Omental fat pad (tissue), 3 donors: ENCODE measurements at regions not wholly inside any gene's neighbourhood (a gene's known extent, or its start where the extent isn't known, plus 50 kb on each side); places are given as distances from the start of the nearest gene placed in this dataset.

Experiments
- ATAC-seq: fragments of 150-250 bp; one replicate; pipeline ENCODE4 v1.9.1; 2016; ENCODE audit warnings: mild to moderate bottlenecking, moderate library complexity; ENCODE audit not compliant: low FRiP score
- DNase-seq: peaks from one replicate; pipeline ENCODE4 v3.0.0-alpha.2; 2019; ENCODE audit warnings: low spot score
- TF ChIP-seq, protein P1 (sequence below), 3 donors: fragments of 450-650 bp; IDR thresholded peaks; one replicate each; pipeline ENCODE4 v1.5.1; 2016 to 2017; ENCODE audit warnings: antibody characterized with exemption in 3 of 3, mild to moderate bottlenecking in 3 of 3, moderate library complexity in 2 of 3

DNA sequence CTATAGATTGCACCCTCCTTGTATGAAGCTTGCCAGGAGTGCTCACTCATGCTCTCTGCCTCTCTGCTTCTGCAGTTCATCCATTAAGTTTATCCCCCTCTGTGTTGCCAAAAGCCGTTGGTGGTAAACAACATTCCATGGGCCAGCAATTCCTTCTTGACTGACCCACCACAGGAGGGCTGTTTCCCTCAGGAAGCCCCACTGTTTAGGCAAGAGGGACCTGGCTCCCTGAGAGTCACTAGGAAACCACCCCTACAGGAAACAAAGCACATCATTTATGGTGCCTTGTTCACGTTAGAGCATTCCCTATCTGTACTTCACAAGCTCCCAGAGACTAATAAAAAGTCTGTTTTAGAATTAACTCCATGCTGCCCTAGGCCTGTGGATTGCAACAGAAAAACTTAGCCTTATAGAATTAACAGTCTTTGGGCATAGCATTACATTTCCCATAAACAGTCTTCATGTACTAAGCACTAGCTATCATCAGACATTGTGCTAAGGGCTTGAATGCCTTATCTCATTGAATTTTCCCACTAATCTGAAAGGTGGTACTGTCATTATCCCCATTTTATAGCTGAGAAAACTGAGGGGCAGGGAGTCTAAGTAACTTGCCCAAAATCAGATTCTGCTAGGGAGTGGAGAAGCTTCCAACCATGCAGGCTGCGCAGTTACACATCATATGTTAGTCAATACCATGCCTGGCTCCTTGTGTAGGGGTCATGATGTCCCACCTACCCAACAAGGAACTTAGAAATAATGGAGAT lies 149.9 kb downstream of the SHQ1 start:
- DNase-seq: no peak
- TF ChIP-seq, protein P1, sequence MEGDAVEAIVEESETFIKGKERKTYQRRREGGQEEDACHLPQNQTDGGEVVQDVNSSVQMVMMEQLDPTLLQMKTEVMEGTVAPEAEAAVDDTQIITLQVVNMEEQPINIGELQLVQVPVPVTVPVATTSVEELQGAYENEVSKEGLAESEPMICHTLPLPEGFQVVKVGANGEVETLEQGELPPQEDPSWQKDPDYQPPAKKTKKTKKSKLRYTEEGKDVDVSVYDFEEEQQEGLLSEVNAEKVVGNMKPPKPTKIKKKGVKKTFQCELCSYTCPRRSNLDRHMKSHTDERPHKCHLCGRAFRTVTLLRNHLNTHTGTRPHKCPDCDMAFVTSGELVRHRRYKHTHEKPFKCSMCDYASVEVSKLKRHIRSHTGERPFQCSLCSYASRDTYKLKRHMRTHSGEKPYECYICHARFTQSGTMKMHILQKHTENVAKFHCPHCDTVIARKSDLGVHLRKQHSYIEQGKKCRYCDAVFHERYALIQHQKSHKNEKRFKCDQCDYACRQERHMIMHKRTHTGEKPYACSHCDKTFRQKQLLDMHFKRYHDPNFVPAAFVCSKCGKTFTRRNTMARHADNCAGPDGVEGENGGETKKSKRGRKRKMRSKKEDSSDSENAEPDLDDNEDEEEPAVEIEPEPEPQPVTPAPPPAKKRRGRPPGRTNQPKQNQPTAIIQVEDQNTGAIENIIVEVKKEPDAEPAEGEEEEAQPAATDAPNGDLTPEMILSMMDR (IDR thresholded peaks at IDR 0.05): no peak
- no peak for ATAC-seq

DNA sequence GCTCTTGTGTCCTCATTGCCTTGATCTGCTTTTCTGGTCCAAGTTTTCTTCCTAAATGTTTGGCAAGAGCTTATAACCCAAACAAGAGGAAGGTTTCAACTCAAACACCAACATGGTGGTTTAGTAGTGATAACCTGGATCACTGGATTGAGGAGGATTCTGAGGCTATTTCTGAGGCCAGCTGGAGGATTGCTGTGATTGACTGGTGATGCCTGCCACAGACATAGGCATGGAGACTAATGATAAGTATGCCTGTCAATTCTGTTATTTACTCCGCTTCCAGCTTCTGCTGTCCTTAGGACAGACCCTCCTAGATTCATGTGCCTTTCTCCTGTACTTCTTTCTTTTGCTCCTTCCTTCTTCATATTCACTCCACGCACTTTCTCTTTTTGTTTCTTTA lies 150.5 kb downstream of the SHQ1 start:
- ATAC-seq (no peak), DNase-seq (no peak)
- TF ChIP-seq, protein P1 (IDR thresholded peaks at IDR 0.05): no peak

DNA sequence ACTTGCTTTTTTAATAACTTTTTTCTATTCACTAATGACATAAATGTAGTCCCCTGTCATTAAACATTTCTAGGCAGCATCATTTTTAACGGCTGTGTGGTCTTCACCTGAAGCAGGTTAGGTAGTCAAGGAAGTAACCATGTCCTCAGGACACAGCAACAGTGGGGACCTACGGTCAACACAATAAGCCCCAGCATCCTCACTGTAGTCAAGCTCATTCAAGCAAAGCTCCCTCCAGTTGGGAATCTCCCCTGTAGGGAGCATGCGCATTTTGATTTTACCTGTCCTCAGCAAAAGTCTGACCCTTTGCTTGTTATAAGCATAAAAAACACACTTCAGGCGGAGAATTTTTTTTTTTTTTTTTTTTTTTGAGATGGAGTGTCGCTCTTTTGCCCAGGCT lies 151.4 kb downstream of the SHQ1 start:
- no peak for DNase-seq
- no peak for ATAC-seq
- TF ChIP-seq, protein P1 (IDR thresholded peaks at IDR 0.05): no peak

DNA sequence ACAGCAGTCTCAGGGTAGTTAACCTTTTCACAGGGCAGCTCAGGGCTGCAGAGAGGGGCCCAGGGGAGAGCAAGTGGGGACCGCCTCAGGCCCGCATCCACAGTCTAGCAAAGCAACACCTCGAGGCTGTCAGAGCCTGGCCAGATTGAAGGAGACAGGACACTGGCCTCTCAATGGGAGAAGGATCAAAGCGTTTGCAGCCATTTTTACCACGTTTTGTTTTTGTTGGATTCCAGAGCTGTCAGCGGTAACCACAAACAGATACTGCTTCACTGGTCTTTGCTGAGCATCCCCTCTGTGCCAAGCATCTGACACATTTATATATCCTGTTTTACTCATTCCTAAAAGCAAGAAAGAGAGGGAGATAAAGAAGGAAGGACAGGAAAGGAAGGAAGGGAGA lies 153.8 kb downstream of the SHQ1 start:
- DNase-seq: no peak
- no peak for ATAC-seq
- TF ChIP-seq, protein P1 (IDR thresholded peaks at IDR 0.05): no peak

DNA sequence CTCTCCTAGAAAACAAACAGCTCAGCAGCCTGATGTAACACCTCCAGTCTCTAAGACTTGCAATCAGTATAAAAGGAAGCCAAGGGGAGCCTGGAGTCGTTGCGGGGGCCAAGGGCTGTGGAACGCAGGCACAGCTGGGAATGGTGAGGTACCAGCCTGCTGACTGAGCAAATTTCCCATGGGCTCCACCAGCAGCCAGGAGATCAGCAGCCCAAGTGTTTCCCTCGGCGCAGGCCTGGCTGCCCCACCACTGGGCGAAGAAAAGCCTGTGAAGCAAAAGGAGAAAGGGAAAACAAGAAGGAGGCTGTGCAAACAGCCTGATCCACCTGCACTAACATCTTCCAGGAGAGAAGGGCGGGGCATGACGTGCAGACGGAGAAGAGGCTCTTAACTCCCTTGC lies 155.3 kb downstream of the SHQ1 start:
- TF ChIP-seq, protein P1 (IDR thresholded peaks at IDR 0.05): no peak
- DNase-seq (no peak), ATAC-seq (no peak)

DNA sequence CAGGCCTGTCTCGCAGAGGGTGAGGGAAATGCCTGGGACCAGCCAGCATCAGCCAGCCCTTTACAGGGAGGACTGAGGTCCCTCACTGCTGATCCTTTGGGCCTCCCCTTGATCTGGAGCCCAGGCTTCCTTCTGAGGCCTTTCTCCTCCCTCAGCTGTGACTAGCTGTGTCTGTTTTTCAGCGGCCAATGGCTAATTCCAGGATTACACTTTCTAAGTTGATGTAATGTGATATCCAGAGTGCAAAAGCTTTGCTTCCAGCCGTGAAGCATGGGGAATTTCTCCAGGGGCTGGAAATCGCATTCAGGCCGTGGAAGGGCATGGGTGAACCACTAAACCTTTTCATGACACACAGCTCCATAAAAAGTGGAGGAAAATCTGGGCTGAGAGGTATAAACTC lies 157.6 kb downstream of the SHQ1 start:
- ATAC-seq (no peak), DNase-seq (no peak)
- TF ChIP-seq, protein P1 (IDR thresholded peaks at IDR 0.05): no peak

DNA sequence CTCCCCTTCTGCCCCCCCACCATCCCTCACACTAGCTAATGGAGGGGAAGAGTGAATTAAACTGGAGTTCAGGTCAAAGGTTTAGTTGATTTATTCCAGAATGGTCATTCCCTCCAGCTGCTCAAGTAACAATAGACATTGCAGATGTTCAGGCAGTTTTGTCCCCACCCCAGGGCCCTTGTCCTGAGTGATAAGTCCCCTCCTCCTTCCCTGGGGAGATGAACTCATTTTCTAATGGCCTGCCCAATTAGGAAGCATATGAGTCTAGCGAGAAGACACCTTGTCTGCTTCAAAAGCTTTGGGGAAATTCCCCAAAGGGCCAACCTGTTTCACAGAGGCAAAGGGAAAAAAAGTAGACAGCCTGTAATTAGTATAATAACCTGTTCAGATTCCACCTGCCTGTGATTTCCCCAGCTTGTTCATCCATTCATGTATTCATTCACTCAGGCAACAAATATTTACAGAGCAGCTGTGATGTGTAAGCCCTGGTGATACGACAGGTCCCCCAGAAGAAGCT lies 165.3 kb downstream of the SHQ1 start:
- ATAC-seq (no peak), DNase-seq (no peak)
- TF ChIP-seq, protein P1 (IDR thresholded peaks at IDR 0.05): no peak
